ENCODE measurements at regions not wholly inside any gene's neighbourhood (a gene's known extent, or its start where the extent isn't known, plus 50 kb on each side); places are given as distances from the start of the nearest gene placed in this dataset.

GRCh38 chr22:49295851-49296560, 531.7 kb downstream of the BRD1 start:
- DNase-seq, result peak; percentile 17

GRCh38 chr22:49295465-49295743, 532.3 kb downstream of the BRD1 start:
- peak; percentile 41 for DNase-seq

GRCh38 chr22:49294656-49295464, 532.8 kb downstream of the BRD1 start:
- DNase-seq, result peak; percentile 26

DNA sequence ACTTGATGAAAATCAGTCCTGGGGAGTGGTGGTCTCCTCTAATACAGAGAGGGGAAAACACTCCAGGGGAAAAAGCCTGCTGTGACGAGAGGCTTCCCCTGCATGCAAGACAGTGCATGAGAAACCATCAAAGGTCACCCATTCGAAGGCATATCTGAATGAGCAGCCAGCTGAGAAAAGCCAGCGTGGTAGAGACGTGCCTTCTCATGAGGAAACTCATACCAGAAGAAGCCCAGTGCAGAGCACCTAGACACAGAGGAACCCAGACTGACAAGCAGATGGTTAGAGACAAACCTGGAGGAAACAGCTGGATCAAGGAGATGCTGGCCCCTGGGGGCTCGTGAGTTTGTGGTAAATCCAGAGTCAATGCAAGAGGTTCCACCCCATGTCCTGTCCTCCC, 534.8 kb downstream of the BRD1 start:
- DNase-seq, result no peak

DNA sequence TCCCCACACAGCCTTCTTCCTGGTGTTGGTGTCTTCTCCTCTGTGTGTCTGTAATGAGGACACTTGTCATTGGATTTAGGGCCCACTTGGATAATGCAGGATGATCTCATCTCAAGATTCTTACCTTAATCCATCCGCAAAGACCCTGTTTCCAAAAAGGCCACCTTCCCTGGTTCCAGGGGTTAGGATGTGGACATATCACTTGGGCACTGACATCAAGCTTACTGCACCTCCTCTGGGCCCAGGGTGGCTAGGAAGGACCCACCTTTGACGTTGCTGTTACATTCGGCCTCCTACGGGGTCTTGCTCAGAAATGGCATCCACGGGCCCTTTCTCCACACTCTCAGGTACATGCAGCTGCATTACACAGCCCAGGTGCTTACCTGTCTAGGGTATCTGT, 535.9 kb downstream of the BRD1 start:
- no peak for DNase-seq

DNA sequence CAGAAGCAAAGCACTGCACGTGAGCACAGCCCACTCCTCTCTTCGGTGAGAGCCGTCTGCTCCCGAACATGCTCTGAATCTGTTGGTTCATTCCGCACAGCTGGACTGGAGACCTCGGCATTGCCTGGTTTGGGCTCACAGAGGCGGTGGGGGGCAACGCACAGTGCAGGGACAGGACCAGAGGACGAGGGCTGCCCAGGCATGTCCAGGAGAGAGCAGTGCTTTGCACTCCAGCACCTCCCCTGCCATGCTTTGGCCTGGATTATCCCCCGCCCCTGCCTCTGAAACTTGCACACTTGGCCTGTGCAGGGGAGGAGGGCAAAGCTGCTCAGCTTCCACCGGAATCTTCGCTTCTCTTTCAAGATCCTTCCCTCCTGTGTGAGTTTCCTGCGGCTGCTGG, 536.5 kb downstream of the BRD1 start:
- DNase-seq, result no peak

GRCh38 chr22:49290711-49291110, 537.0 kb downstream of the BRD1 start:
- no peak for DNase-seq

DNA sequence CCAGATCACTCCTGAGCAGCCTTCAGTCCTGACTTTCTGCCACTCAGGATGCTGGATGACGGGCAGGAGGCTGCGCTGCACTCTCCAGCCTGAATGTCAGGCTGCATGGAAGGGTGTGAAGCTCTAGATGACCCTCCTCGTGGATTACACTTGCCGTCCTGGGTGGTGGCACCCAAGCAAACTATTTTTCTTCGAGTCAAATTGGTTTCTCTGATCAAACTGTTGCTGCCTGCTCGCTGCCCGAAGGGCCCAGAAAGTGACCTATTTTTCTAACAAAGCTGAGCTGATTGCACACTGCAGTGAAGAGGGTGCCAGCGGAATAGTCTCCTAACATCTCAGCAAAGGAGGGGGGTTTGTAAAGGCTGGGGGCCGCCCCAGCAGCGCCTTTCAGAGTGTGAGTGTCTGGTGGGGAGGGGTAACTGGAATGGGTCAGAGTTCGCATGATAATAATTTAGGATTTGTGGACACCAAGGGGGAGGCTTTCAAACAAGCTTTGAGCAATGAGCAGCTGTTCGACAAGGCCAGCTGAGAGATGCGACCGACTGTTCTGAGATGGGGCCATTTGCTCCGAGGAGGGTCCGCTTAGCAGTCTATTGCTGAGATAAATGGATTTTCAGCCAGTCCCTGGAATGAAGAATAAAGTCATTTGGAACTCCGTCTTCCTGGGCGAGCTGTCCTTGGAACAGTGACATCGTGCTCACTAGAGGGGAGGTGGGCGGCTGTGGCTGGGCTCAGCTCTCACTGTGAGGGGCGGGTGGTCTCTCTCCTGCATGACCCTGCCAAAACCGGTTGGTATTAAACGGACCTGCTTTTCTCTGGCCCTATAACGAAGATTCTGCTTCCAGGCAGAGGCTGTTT, 537.6 kb downstream of the BRD1 start:
- no peak for DNase-seq

- no peak for DNase-seq
Observed at GRCh38 chr22:49286181-49286760, 541.4 kb downstream of the BRD1 start.

DNA sequence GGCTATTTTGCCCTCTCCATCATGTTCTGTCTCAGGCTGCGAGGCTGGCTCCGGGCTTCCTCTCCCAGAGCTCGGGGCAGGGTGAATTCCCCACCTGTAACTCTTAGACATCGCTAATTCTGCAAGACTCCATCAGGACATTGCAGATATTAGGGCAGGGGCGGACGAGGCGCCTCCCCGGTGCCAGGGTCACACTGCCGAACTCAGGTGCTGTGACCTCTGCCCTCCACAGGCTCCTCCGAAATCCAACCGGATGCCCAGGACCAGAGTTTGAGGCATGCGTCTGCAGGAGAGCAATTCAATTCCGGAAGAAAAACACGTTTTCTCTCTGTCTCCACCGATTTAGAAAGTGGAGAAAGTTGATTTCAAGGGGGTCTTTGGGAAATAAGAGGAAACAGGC, 542.7 kb downstream of the BRD1 start:
- no peak for DNase-seq

DNA sequence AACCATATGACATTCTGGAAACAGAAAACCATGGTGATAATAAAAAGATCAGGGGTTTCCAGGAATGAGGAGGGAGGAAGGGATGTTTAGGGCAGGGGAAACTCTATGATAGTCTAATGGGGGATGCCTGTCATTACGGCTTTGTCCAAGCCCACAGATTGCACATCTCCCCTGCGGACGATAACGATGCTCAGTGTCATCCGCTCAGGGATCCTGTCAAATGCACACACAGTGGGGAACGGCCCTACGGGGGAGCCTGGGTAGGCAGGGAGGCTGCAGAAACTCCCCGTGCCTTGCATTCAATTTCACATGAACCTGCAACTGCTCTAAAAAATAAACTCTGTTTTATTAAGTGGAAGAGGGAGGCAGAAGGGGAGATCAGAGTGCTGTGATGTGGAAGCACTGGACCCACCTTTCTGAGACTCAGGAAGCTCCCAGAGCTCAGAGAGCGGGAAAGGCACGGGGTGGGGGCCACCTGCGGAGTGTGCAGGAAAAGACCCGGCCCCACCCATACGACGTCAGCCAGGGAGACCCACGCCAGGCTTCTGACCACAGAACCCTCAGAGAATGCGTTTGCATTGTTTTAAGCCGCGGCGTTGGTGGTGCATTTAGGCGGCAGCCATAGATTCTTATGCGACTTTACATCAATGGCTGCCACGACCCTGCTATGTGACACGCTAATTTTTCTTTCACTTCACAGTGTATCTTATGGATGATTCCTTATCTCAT, 543.5 kb downstream of the BRD1 start:
- no peak for DNase-seq

DNA sequence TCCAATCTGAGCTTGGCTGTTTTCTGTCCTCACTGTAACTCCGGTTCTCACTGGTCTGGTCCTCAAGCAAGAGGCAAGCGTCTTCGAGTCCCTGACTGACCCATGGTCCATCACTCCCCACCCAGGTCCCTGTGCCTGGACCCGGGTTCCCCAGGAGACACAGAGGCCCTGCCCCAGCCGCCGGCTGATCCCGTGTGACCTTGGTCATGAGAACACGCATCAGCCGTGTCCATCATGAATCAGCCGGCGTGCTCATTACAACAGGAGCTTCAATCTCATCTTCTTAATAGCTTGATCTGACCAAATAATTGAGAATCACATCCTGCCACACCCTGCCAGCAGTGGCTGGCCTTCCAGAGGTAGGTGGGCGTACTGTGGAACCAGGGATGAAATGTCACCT, 545.1 kb downstream of the BRD1 start:
- no peak for DNase-seq

GRCh38 chr22:49281467-49282340, 546.0 kb downstream of the BRD1 start:
- no peak for DNase-seq

- no peak for DNase-seq
Observed at GRCh38 chr22:49278340-49278739, 549.3 kb downstream of the BRD1 start.

- no peak for DNase-seq
Observed at GRCh38 chr22:49276567-49276966, 551.1 kb downstream of the BRD1 start.

DNA sequence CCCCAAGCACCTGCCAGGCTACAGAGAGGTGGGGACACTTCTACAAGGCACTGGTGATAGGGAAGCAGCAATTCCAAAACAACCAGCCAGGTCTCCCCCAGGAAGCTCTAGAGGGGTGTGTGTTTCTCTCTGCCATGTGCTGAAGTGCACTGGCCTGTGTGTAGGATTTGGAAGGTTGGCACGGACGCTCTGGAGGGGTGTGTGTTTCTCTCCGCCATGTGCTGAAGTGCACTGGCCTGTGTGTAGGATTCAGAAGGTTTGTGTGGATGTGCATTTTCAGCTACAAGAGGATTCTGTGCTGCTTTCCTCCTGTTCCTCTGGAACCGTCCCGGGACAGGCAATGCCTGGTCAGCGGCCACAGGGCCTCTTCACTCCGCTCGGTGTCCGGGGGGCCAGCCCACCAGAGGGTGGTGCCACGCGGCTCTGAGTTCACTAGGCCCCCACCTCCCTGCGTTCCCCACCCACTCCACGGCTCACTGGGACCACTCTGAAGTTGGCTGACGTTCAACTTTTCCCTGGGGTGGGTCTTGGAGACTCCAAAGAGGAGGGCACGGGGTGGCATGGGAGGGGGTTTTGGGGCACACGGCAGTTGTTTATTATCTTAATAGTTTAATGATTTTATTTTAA, 552.8 kb downstream of the BRD1 start:
- no peak for DNase-seq

DNA sequence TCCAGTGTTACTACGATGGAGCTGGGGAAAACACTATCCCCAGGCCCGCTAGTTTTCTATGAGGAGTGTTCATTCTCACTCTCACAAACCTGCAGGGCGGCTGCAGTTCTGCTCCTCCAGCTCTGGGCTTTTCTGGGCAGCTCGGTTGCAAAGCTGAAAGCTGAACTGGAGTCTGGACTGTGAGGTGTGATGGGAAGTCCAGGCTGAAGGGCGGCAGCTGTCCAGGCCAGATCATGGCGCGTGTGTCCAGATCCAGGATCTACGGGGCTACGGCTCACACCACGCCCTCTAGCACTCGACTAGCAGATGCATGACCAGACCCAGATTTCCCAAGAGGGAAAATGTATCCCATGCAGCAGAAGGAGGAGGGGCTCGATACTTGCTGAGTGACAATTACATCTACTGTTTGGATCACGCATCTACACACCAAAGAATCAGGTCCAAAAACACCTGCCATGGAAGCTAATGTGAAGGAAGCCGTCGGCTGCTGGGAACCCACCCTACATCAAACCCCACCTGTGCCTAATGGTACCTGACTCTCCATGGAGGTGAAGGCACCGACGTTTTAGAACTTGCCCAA, 555.0 kb downstream of the BRD1 start:
- DNase-seq, result no peak

DNA sequence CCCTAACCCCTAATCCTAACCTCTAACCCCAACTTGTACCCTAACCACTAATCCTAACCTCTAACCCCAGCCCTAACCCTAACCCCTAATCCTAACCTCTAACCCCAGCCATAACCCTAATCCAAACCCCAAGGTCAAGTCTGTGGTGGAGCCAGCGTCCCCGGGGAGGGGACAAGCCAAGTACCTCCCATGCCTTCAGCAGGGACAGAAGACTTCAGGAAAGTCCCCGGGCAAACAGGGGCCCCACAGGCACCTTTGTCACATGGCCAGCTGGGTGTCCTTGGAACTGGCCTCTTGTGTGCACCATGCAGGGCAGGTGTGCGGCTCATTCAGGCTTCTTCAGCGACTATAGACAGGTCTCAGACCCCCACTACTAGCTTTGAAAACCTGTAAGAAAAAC, 555.8 kb downstream of the BRD1 start:
- no peak for DNase-seq

- no peak for DNase-seq
Observed at GRCh38 chr22:49271369-49271727, 556.3 kb downstream of the BRD1 start.

GRCh38 chr22:49270595-49271368, 556.9 kb downstream of the BRD1 start:
- DNase-seq, result no peak
